ENCODE measurements at regions not wholly inside any gene's neighbourhood (a gene's known extent, or its start where the extent isn't known, plus 50 kb on each side); places are given as distances from the start of the nearest gene placed in this dataset.

- TF ChIP-seq CTCF (IDR thresholded peaks at IDR 0.05; ENCODE audit: insufficient read depth, missing control alignments): no peak
- FAIRE-seq: no peak
- DNase-seq (ENCODE audit: insufficient read length, low spot score): no peak
Observed at GRCh38 chr12:42643881-42644579, 54.5 kb upstream of the PRICKLE1 start.

GRCh38 chr12:42641221-42641885 is 51.8 kb upstream of the PRICKLE1 start:
- no peak for DNase-seq (ENCODE audit: insufficient read length, low spot score)
- TF ChIP-seq CTCF (IDR thresholded peaks at IDR 0.05; ENCODE audit: insufficient read depth, missing control alignments): no peak
- FAIRE-seq: no peak

- TF ChIP-seq CTCF (IDR thresholded peaks at IDR 0.05; ENCODE audit: insufficient read depth, missing control alignments): no peak
- DNase-seq (ENCODE audit: insufficient read length, low spot score) (no peak), FAIRE-seq (no peak)
Observed at GRCh38 chr12:42640391-42640790, 50.8 kb upstream of the PRICKLE1 start.

- DNase-seq (ENCODE audit: insufficient read length, low spot score) (no peak), FAIRE-seq (no peak)
- no peak for TF ChIP-seq CTCF (IDR thresholded peaks at IDR 0.05; ENCODE audit: insufficient read depth, missing control alignments)
Observed at GRCh38 chr12:42639556-42639955, 50.0 kb upstream of the PRICKLE1 start.
